Esophagus squamous epithelium (tissue), 4 donors: ENCODE measurements at regions not wholly inside any gene's neighbourhood (a gene's known extent, or its start where the extent isn't known, plus 50 kb on each side); places are given as distances from the start of the nearest gene placed in this dataset.

Source experiments
- CTCF ChIP-seq, 6 experiments: fragments of 450-650 bp in 4 of 6; fragments of 200-600 bp in 2 of 6; sonication (generic) in 2 of 6; IDR thresholded peaks; one replicate each; pipeline ENCODE4 v1.5.1; 2016 to 2019; ENCODE audit warnings: antibody characterized with exemption in 6 of 6, mild to moderate bottlenecking in 4 of 6, moderate library complexity in 4 of 6
- POLR2A ChIP-seq, 4 donors: fragments of 450-650 bp; IDR thresholded peaks; one replicate each; pipeline ENCODE4 v1.6.1; 2017; ENCODE audit warnings: antibody characterized with exemption in 4 of 4, mild to moderate bottlenecking in 4 of 4, moderate library complexity in 3 of 4

GRCh38 chr7:152572101-152572500, 103.8 kb downstream of the XRCC2 start:
- TF ChIP-seq CTCF (IDR thresholded peaks at IDR 0.05) (no peak), POLR2A (IDR thresholded peaks at IDR 0.05) (no peak)
